ENCODE measurements at regions not wholly inside any gene's neighbourhood (a gene's known extent, or its start where the extent isn't known, plus 50 kb on each side); places are given as distances from the start of the nearest gene placed in this dataset.
"Not testable (repeated sequence)": the region's sequence is repeated elsewhere in the genome, so short reads cannot be mapped to it uniquely, and the experiment has no call there.

DNA sequence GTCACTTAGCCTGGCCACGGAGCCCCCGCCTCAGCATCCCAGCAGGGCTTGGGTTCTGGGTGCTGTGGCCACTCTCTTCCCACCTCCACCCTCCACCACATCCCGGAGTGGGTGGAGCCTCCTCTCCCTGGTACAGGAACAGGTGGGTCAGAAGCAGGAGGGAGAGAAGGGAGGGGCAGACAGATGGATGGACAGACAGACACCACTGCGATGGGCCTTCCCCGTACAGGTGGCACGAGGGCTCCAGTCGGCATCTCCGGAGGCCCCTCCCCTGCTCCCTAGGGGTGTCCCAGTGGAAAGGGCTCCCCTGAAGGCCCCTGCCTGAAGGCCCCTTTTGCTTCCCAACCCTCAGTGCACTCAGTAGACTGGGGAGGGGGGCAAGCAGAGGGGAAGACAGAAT is 96.9 kb upstream of the TARDBP start:
- POLR2A ChIA-PET, result no interaction called here
- no peaks in the 10 kb centered on the region for H3K9me3 Mint-ChIP-seq
- H3K27ac Mint-ChIP-seq, result no peak overlapping the region
- CTCF ChIA-PET, result no interaction called here
- no peak for DNase-seq
- H3K27me3 Mint-ChIP-seq, result peaks cover 42% of the 10 kb centered on the region
- H3K36me3 Mint-ChIP-seq (ENCODE audit: low read depth), result no peaks in the 10 kb centered on the region
- peaks cover 26% of the 10 kb centered on the region for H3K4me1 Mint-ChIP-seq
- H3K4me3 Mint-ChIP-seq, result no peak overlapping the region

DNA sequence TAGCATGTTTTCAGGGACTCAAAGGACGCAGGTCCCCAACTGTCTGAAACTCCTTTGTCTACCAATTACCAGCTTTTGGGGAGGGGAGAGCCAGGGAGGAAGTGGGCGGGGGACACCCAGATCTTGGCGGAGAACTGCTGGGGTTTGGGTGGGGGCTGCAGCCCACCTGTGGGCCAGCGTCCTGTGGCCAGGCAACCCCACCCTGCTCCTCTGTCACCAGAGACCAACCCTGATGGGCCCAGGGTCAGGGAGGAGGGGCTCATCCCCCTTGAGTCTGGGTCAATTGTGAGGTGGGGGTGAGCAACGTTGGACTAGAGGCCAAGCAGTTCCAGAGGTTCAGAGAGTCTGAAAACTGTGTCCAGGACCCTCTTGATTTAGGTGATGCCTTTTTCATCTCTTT is 96.1 kb upstream of the TARDBP start:
- CTCF ChIA-PET, result no interaction called here
- Mint-ChIP-seq H3K27me3 (peaks cover 49% of the 10 kb centered on the region), H3K4me1 (peaks cover 26% of the 10 kb centered on the region), H3K4me3 (no peak overlapping the region), H3K36me3 (ENCODE audit: low read depth) (no peaks in the 10 kb centered on the region), H3K9me3 (no peaks in the 10 kb centered on the region), H3K27ac (no peak overlapping the region)
- POLR2A ChIA-PET, result no interaction called here
- DNase-seq, result no peak

GRCh38 chr1:10916991-10917390 is 95.5 kb upstream of the TARDBP start:
- H3K27me3 Mint-ChIP-seq, result peaks cover 52% of the 10 kb centered on the region
- POLR2A ChIA-PET, result no interaction called here
- CTCF ChIA-PET, result interaction anchor here (0.6 kb wide), 1 partner anchor 442 kb away, joined by 3 read pairs; no protein-coding TSS in a partner anchor
- H3K4me1 Mint-ChIP-seq, result peaks cover 26% of the 10 kb centered on the region
- H3K27ac Mint-ChIP-seq, result no peak overlapping the region
- no peak overlapping the region for H3K4me3 Mint-ChIP-seq
- no peak for DNase-seq
- no peaks in the 10 kb centered on the region for H3K9me3 Mint-ChIP-seq
- H3K36me3 Mint-ChIP-seq (ENCODE audit: low read depth), result no peaks in the 10 kb centered on the region

DNA sequence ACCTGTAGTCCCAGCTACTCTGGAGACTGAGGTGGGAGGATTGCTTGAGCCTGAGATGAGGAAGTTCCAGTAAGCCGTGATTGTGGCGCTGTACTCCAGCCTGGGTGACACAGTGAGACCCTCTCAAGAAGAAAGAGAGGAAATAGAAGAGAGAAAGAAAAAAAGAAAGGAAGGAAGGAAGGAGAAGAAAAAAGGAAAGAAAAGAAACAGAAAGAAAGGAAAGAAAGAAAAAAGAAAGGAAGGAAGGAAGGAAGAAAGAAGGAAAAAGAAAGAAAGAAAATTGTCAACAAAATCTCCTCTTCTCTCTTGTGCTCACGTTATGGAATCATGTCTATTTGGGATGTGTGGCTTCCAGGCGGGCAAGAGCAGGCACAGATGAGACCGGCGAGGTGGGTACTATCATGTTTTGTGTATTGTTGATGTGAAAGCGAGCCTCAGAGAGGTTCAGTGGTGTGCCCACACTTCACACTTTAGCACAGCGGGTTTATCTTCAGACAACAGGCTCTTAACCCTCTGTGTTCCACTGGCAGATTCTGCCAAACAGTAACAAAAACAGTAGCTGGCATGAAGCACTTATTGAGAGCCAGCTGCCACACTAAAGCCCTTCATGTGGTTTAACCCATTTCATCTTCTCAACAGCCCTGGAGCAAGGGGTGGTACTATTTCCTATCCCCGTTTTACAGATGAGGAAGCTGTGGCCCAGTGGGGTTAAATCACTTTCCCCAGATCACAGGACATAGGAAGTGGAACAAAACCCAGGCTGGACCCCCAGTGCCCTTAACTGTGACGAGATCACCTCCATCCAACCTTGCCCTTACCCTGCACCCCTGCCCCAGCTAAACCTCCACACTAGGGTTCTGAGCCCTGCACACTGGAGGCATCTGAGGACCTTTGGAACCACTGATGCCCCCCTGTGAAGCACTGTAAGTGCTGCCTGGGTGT is 94.7 kb upstream of the TARDBP start:
- Mint-ChIP-seq H3K27ac (no peak overlapping the region), H3K9me3 (no peaks in the 10 kb centered on the region), H3K36me3 (ENCODE audit: low read depth) (no peaks in the 10 kb centered on the region), H3K4me3 (peak overlapping the region; percentile 23), H3K4me1 (peaks cover 26% of the 10 kb centered on the region), H3K27me3 (peaks cover 53% of the 10 kb centered on the region)
- peak; percentile 46 for DNase-seq
- CTCF ChIA-PET, result interaction anchor here (0.6 to 1.3 kb wide), 3 partner anchors 8 to 443 kb away, joined by 3 to 5 read pairs (median 3); no protein-coding TSS in a partner anchor
- POLR2A ChIA-PET, result no interaction called here

- no peak overlapping the region for H3K27ac Mint-ChIP-seq
- H3K36me3 Mint-ChIP-seq (ENCODE audit: low read depth), result no peaks in the 10 kb centered on the region
- H3K4me3 Mint-ChIP-seq, result no peak overlapping the region
- CTCF ChIA-PET, result interaction anchor here (0.6 to 1.3 kb wide), 5 partner anchors 8 to 1486 kb away, joined by 3 to 5 read pairs (median 3); no protein-coding TSS in a partner anchor
- H3K4me1 Mint-ChIP-seq, result peaks cover 26% of the 10 kb centered on the region
- no peaks in the 10 kb centered on the region for H3K9me3 Mint-ChIP-seq
- H3K27me3 Mint-ChIP-seq, result peaks cover 53% of the 10 kb centered on the region
- DNase-seq, result no peak
- POLR2A ChIA-PET, result no interaction called here
These were observed 93.9 kb upstream of the TARDBP start for GRCh38 chr1:10918531-10918930.

- Mint-ChIP-seq H3K9me3 (no peaks in the 10 kb centered on the region), H3K27ac (no peak overlapping the region), H3K27me3 (peaks cover 57% of the 10 kb centered on the region), H3K4me3 (no peak overlapping the region), H3K36me3 (ENCODE audit: low read depth) (no peaks in the 10 kb centered on the region), H3K4me1 (peaks cover 26% of the 10 kb centered on the region)
- DNase-seq, result no peak
- ChIA-PET POLR2A (no interaction called here), CTCF (interaction anchor here (0.6 kb wide), 1 partner anchor 123 kb away, joined by 3 read pairs; no protein-coding TSS in a partner anchor)
These were observed 92.3 kb upstream of the TARDBP start for GRCh38 chr1:10920063-10920626.

DNA sequence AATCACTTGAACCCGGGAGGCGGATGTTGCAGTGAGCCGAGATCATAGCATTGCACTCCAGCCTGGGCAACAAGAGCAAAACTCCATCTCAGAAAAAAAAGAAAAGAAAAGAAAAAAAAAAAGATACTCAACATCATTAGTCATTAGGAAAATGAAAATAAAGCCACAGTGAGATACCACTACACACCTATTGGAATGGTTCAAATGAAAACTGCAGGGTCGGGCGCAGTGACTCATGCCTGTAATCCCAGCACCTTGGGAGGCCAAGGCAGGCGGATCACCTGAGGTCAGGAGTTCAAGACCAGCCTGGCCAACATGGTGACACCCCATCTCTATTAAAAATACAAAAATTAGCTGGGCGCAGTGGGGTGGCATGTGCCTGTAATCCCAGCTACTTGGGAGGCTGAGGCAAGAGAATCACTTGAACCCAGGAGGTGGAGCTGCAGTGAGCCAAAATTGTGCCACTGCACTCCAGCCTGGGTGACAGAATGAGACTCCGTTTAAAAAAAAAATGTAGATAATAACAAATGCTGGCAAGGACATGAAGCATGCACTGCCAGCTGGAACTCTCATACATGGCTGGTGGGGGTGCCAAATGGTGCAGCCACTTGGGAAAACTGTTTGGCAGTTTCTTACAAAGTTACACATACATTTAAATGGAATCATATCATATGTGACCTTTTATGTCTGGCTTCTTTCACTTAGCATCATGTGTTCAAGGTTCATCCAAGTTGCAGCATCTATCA is 90.0 kb upstream of the TARDBP start:
- CTCF ChIA-PET, result not testable (repeated sequence)

DNA sequence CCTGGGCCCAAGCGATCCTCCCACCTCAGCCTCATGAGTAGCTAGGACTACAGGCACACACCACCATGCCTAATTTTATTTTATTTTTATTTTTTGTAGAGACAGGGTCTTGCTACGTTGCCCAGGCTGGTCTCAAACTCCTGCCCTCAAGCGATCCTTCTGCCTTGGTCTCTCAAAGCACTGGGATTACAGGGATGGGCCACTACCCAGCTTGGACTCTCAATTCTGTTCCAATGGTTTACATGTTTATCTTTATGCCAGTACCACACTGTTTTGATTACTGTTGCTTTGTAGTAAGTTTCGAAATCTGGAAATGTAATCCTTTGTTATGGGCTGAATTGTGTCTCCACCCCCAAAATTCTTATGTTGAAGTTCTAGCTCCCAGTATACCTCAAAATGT is 88.4 kb upstream of the TARDBP start:
- peaks cover 7% of the 10 kb centered on the region for H3K9me3 Mint-ChIP-seq

More for the DNA sequence above, 90.0 kb upstream of the TARDBP start:
- H3K27ac Mint-ChIP-seq; H3K9me3 Mint-ChIP-seq; H3K4me3 Mint-ChIP-seq; POLR2A ChIA-PET; DNase-seq; H3K36me3 Mint-ChIP-seq (ENCODE audit: low read depth): not testable (repeated sequence)
- H3K4me1 Mint-ChIP-seq, result peaks cover 10% of the 10 kb centered on the region
- peaks cover 51% of the 10 kb centered on the region for H3K27me3 Mint-ChIP-seq

DNA sequence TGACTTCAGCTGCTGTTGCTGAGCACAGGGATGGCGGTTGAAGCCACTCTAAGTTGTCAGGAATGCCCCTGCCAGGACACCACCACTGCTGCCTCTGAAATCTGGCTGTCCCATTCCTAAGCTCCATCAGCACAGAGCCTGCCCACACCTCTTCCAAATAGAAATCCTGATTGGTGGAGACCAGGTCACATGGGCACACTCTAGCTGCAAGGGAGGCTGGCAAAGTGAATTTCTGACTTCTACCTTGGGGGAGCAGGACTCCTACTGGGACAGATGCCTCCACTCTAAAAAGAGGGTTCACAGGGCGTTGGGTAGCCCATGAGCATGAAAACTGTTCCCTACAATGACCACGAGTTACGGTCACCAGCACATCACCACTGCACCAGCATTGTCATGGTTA is 83.8 kb upstream of the TARDBP start:
- Mint-ChIP-seq H3K4me1 (peaks cover 12% of the 10 kb centered on the region), H3K9me3 (peaks cover 17% of the 10 kb centered on the region), H3K4me3 (no peak overlapping the region), H3K27ac (no peak overlapping the region), H3K36me3 (ENCODE audit: low read depth) (peaks cover 8% of the 10 kb centered on the region), H3K27me3 (peaks cover 36% of the 10 kb centered on the region)
- ChIA-PET CTCF (interaction anchor here (0.6 kb wide), 1 partner anchor 8 kb away, joined by 3 read pairs; no protein-coding TSS in a partner anchor), POLR2A (no interaction called here)
- DNase-seq, result no peak

More for the DNA sequence above, 88.4 kb upstream of the TARDBP start:
- Mint-ChIP-seq H3K4me3 (no peak overlapping the region), H3K27ac (no peak overlapping the region), H3K36me3 (ENCODE audit: low read depth) (peaks cover 5% of the 10 kb centered on the region), H3K27me3 (peaks cover 46% of the 10 kb centered on the region), H3K4me1 (no peaks in the 10 kb centered on the region)
- POLR2A ChIA-PET, result interaction anchor here (0.6 kb wide), 1 partner anchor 16 kb away, joined by 3 read pairs; no protein-coding TSS in a partner anchor
- CTCF ChIA-PET, result interaction anchor here (1.4 kb wide), 1 partner anchor 429 kb away, joined by 3 read pairs; no protein-coding TSS in a partner anchor
- no peak for DNase-seq

DNA sequence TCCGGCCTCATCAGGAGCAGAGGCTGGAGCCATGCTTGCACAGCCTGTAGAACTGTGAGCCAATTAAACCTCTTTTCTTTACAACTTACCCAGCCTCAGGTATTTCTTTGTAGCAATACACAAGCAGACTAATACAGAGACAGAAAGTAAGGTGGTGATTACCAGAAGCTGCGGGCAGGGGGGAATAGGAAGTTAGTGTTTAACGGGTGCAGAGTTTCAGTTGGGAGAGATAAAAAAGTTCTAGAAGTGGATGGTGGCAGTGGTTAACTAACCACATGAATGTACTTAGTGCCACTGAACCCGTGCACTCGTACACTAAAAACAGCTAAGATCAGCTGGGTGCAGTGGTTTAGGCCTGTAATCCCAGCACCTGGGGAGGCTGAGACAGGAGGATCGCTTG is 80.4 kb upstream of the TARDBP start:
- CTCF ChIA-PET, result interaction anchor here (0.6 kb wide), 1 partner anchor 10 kb away, joined by 3 read pairs; no protein-coding TSS in a partner anchor

GRCh38 chr1:10934150-10934818 is 78.2 kb upstream of the TARDBP start:
- ChIA-PET POLR2A (interaction anchor here (0.6 kb wide), 1 partner anchor 52 kb away, joined by 5 read pairs; no protein-coding TSS in a partner anchor), CTCF (no interaction called here)

More for the DNA sequence above, 80.4 kb upstream of the TARDBP start:
- H3K9me3 Mint-ChIP-seq, result peaks cover 17% of the 10 kb centered on the region
- H3K4me3 Mint-ChIP-seq, result no peak overlapping the region
- DNase-seq, result peak; percentile 67
- POLR2A ChIA-PET, result no interaction called here
- H3K4me1 Mint-ChIP-seq, result peaks cover 12% of the 10 kb centered on the region
- peaks cover 30% of the 10 kb centered on the region for H3K27me3 Mint-ChIP-seq
- peaks cover 8% of the 10 kb centered on the region for H3K36me3 Mint-ChIP-seq (ENCODE audit: low read depth)
- H3K27ac Mint-ChIP-seq, result peak overlapping the region; percentile 68

DNA sequence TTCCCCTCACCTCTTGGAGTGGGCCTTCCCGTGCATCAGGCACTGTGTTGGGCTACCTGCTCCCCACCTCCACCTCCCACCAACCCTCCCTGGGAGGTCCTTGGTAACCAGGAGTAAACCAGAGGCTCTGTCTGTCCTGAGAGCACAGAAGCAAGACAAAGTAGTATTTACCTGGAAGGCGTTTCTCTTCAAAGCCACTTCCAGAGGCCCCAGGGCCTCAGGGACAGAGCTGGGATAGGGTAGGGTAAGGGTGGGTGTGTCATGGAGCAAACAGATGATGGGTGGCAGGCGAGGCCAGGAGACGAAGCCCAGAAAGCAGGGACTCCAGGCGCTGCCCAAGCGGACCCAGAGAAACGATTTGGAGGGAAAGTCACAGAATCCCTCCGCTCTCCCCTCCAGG is 77.2 kb upstream of the TARDBP start:
- no peak overlapping the region for H3K27ac Mint-ChIP-seq

More at GRCh38 chr1:10934150-10934818, 78.2 kb upstream of the TARDBP start:
- H3K27ac Mint-ChIP-seq, result no peak overlapping the region
- peaks cover 20% of the 10 kb centered on the region for H3K4me1 Mint-ChIP-seq
- DNase-seq, result no peak
- no peak overlapping the region for H3K4me3 Mint-ChIP-seq
- H3K9me3 Mint-ChIP-seq, result peaks cover 9% of the 10 kb centered on the region
- peaks cover 38% of the 10 kb centered on the region for H3K27me3 Mint-ChIP-seq
- H3K36me3 Mint-ChIP-seq (ENCODE audit: low read depth), result peaks cover 2% of the 10 kb centered on the region

More for the DNA sequence above, 77.2 kb upstream of the TARDBP start:
- POLR2A ChIA-PET, result no interaction called here
- Mint-ChIP-seq H3K4me3 (no peak overlapping the region), H3K4me1 (peaks cover 30% of the 10 kb centered on the region), H3K9me3 (peaks cover 9% of the 10 kb centered on the region), H3K36me3 (ENCODE audit: low read depth) (peaks cover 2% of the 10 kb centered on the region), H3K27me3 (peaks cover 43% of the 10 kb centered on the region)
- CTCF ChIA-PET, result no interaction called here
- DNase-seq, result no peak
